ENCODE measurements at regions not wholly inside any gene's neighbourhood (a gene's known extent, or its start where the extent isn't known, plus 50 kb on each side); places are given as distances from the start of the nearest gene placed in this dataset.

DNA sequence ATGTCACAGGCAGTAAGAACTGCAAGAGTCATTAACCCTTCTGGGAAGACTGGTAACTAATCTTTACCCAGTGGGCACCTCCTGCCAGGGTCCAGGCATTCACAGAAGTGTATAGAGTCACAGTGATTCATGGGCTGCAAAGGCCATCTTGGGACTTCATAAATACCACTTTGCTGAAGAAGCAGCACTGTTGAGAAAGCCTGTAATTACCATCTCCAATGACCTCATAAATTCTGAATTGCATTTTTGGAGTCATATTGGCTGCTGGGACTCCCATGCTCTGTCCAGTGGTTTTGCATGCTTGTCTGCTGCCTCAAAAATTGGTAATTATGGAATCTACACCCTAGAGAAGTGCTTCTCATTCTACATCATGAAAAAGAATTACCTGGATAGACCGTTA lies 837.2 kb downstream of the NTRK3 start (continued):
- TF ChIP-seq MLXIP (CRISPR knock-in tag; IDR thresholded peaks at IDR 0.05; ENCODE audit: borderline replicate concordance) (no peak), HNRNPLL (IDR thresholded peaks at IDR 0.05; ENCODE audit: low read depth, low read length, poor library complexity, severe bottlenecking) (no peak), ZFP37 (CRISPR knock-in tag; IDR thresholded peaks at IDR 0.05; ENCODE audit: borderline replicate concordance) (no peak), ZNF350 (CRISPR knock-in tag; IDR thresholded peaks at IDR 0.05; ENCODE audit: borderline replicate concordance, low read depth) (no peak), ZBTB8A (CRISPR knock-in tag; IDR thresholded peaks at IDR 0.05; ENCODE audit: borderline replicate concordance, low read depth) (no peak)

GRCh38 chr15:87416591-87417257 lies 839.8 kb downstream of the NTRK3 start:
- DNase-seq (ENCODE audit: low spot score) (no peak), ATAC-seq (no peak), FAIRE-seq (no peak)
- H3K4me2 ChIP-seq (ENCODE audit: low read depth, low read length) = no peak overlapping the region
- H4K20me1 ChIP-seq (ENCODE audit: insufficient read depth, low read length) = no peaks in the 10 kb centered on the region
- H3K27ac ChIP-seq (ENCODE audit: extremely low read length, insufficient read depth, low read length) = no peak overlapping the region
- intact Hi-C loops (cut with micrococcal nuclease; ENCODE audit: unreplicated experiment) (no loop called here), in situ Hi-C loops (cut with HindIII; ENCODE audit: extremely low pct_ligation_motif_present, low pct_unique_long_range_greater_than_20kb) (no loop called here)
- no peaks in the 10 kb centered on the region for H3K36me3 ChIP-seq (replicated peaks in 1 of 2; ENCODE audit: control insufficient read depth in 1 of 2, insufficient read depth in 2 of 2, low read length in 2 of 2)
- H3K4me1 ChIP-seq (ENCODE audit: insufficient read depth, low read length) = no peaks in the 10 kb centered on the region
- H3K9me3 ChIP-seq (ENCODE audit: low read length) = peaks cover 95% of the 10 kb centered on the region
- CTCF ChIA-PET (ENCODE audit: low intra/inter-chr PET ratio, low total read pairs) = no interaction called here
- no TSS peak for BruUV-seq (replicated peaks)
- no peaks in the 10 kb centered on the region for H3K27me3 ChIP-seq (ENCODE audit: control insufficient read depth in 1 of 2, insufficient read depth in 2 of 2, low read length in 2 of 2)
- TF ChIP-seq TOPORS (CRISPR knock-in tag; IDR thresholded peaks at IDR 0.05) = no peak
- no peaks in the 10 kb centered on the region for H3K79me2 ChIP-seq (ENCODE audit: insufficient read depth, low read length)
- no peak overlapping the region for H3K4me3 ChIP-seq (replicated peaks in 1 of 3; ENCODE audit: insufficient read depth in 1 of 3, low read depth in 2 of 3, low read length in 3 of 3)
- WGBS (ENCODE audit: low lambda C conversion rate) = 9% methylated on average over 5 of the region's 5 CpGs
- POLR2A ChIA-PET = no interaction called here
- no peak overlapping the region for H2AFZ ChIP-seq (ENCODE audit: low read length)
- H3K9ac ChIP-seq (ENCODE audit: insufficient read depth, low read depth, low read length) = no peak overlapping the region

Measured in HepG2 (cell line).